NOMO-1 treated with DMSO at 0.1 percent for 48 hours (cell line): ENCODE measurements at regions not wholly inside any gene's neighbourhood (a gene's known extent, or its start where the extent isn't known, plus 50 kb on each side); places are given as distances from the start of the nearest gene placed in this dataset.
"Not testable (repeated sequence)": the region's sequence is repeated elsewhere in the genome, so short reads cannot be mapped to it uniquely, and the experiment has no call there.

Experiments
- DNase-seq: peaks from one replicate; lab custom pipeline; 2025; ENCODE audit not compliant: unreplicated experiment; lab: John Stamatoyannopoulos, UW

GRCh38 chr3:165938986-165939540 lies 101.8 kb upstream of the BCHE start:
- DNase-seq = no peak

- not testable (repeated sequence) for DNase-seq
These were observed 98.9 kb upstream of the BCHE start for GRCh38 chr3:165936081-165936480.

DNA sequence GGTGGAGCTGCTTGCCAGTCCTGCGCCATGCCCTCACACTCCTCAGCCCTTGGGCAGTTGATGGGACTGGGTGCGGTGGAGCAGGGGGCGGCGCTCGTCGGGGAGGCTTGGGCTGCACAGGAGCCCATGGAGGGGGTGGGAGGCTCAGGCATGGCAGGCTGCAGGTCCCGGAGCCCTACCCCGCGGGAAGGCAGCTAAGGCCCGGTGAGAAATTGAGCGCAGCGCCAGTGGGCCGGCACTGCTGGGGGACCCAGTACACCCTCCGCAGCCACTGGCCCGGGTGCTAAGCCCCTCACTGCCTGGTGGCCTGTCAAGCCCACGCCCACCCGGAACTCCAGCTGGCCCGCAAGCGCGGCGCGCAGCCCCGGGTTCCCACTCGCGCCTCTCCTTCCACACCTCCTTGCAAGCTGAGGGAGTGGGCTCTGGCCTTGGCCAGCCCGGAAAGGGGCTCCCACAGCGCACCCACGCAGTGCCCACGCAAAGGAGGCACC lies 87.1 kb upstream of the BCHE start:
- DNase-seq = not testable (repeated sequence)

- no peak for DNase-seq
These were observed 83.8 kb upstream of the BCHE start for GRCh38 chr3:165920984-165921383.

DNA sequence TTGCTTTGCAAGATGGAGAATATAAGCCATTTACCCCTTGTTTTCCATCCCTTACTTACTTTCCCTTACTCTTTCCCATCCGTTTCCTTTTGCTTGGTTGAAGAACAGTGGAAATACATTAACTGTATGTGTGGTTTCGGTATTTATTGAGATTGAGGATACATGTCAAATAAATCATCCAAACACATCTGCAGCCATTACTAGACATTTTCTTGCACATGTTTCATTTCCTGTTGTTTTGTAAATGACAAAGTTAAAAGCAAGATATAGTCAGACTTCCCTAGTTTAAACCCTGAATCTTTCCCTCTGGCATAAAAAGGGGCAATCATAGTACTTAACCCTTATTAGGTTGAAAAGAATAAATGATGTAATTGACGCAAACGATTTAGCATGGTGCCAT lies 82.1 kb upstream of the BCHE start:
- DNase-seq = no peak

GRCh38 chr3:165918657-165918979 lies 81.4 kb upstream of the BCHE start:
- DNase-seq = no peak

DNA sequence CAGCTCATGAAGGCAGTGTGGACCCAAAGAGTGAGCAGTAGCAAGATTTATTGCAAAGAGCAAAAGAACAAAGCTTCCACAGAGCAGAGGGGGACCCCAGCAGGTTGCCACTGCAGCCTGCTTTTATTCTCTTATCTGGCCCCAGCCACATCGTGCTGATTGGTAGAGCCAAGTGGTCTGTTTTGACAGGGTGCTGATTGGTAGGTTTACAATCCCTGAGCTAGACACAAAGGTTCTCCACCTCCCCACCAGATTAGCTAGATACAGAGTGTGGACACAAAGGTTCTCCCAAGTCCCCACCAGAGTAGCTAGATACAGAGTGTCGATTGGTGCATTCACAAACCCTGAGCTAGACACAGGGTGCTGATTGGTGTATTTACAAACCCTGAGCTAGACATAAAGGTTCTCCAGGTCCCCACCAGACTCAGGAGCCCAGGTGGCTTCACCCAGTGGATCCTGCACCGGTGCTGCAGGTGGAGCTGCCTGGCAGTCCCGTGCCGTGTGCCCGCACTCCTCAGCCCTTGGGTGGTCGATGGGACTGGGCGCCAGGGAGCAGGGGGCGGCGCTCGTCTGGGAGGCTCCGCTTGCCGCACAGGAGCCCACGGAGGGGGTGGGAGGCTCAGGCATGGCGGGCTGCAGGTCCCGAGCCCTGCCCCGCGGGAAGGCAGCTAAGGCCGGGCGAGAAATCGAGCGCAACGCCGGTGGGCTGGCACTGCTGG lies 80.9 kb upstream of the BCHE start:
- DNase-seq = not testable (repeated sequence)

DNA sequence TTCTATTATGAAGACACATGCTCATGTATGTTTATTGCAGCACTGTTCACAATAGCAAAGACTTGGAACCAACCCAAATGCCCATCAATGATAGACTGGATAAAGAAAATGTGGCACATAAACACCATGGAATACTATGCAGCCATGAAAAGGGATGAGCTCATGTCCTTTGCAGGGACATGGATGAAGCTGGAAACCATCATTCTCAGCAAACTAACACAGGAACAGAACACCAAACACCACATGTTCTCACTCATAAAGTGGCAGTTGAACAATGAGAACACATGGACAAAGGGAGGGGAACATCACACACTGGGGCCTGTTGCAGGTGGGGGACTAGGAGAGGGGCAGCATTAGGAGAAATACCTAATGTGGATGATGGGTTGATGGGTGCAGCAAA lies 77.9 kb upstream of the BCHE start:
- DNase-seq = not testable (repeated sequence)

- no peak for DNase-seq
These were observed 66.8 kb upstream of the BCHE start for GRCh38 chr3:165903885-165904630.

DNA sequence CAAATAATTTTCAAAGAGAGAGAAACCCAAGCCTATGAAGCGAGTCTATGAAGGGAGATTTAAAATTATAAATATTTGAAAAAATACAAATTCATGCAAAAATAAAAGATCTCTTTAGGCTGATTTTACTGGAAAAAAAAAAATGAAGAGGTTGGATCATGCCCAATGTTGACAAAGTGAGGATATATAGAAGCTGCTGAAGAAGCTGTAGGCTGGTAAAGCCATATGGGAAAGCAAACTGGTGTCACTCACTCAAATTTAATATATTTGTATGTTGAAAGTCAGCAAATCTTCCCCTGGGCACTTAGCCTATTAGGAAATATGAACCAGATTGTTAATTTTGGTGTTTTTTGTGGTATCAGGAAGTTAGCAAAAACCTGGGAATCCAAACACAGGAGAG lies 61.8 kb upstream of the BCHE start:
- no peak for DNase-seq

GRCh38 chr3:165897137-165897536 lies 59.9 kb upstream of the BCHE start:
- DNase-seq = no peak

DNA sequence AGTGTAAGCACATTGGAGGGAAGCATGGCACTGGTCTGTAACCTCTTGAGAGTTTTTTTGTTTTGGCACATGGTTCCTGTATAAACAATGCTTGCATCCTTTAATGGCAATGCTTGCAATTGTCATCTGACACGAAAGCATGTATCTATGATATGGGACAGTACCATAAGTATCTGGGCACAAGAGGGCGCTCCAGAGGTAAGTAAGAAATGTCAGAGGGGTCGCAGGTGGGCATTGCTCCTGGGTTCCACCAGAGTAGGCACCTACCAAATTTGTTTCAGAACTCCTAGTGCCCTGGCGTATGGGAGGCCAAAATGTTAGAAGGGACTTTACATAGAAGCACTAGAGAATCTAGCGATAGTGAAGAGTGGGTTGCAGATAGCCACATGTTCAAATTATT lies 58.7 kb upstream of the BCHE start:
- DNase-seq = no peak

DNA sequence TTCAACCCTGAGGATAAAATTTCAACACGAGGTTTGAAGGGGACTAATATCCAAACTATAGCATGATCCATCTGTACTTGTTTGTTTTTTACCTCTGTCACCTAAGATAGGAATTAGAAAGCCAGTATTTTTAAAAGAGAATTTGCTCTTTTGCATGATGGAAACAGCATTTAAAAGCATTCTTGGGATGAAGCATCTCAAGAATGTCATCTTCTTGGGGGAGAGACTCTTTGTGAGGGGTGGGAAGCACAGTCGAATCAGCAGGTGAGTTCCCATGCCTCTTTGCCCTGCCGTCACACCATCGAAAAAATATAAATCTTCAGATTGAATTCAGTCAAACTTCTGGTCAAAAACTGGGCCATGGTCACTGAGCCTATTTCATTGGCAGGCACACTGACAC lies 55.3 kb upstream of the BCHE start:
- no peak for DNase-seq
